HG03095 (cell line): ENCODE measurements at regions not wholly inside any gene's neighbourhood (a gene's known extent, or its start where the extent isn't known, plus 50 kb on each side); places are given as distances from the start of the nearest gene placed in this dataset.

Source experiments
- ATAC-seq: cut with Tn5 transposase; IDR thresholded peaks from one replicate; pipeline ENCODE4 v1.9.1; 2021; ENCODE audit warnings: moderate library complexity; ENCODE audit not compliant: unreplicated experiment

GRCh38 chr16:66219491-66219890, 147.0 kb upstream of the CDH5 start:
- ATAC-seq: no peak

DNA sequence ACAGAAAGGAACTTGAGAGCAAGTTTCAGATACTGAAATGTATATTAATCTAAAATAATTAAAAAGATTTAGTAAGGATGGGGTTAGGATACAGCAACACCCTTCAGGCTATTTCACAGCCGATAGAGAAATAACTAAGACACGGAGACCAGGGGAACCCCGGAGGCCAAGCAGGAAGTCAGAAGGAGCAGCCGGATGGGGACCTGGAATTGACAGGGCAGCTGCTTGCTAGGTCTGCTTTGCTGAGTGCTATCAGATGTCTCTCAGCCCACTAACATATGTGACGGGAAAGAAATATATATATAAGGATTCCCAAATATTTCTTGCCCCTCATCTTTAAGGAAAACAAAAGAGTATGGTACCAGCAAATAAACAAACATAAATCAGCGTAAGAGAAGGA, 154.1 kb upstream of the CDH5 start:
- ATAC-seq: no peak

DNA sequence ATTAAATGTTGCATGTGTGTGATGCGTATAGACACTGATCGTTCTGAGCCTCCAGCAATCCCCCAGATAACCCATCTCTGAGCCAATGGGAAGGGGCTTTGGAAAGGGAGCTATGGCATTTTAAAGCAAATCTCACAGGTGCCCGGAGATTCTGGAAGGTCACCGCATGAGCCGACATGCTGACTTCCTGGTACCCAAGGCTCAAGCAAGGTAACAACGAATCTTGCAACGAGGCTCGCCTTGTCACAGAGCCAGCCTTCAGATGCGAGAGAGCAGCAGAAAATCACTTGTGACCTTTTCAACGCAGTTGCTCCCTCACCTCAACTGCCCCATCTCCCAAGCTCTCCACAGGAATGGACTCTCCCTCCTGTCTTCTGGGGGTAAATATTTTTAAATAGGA, 154.8 kb upstream of the CDH5 start:
- no peak for ATAC-seq

DNA sequence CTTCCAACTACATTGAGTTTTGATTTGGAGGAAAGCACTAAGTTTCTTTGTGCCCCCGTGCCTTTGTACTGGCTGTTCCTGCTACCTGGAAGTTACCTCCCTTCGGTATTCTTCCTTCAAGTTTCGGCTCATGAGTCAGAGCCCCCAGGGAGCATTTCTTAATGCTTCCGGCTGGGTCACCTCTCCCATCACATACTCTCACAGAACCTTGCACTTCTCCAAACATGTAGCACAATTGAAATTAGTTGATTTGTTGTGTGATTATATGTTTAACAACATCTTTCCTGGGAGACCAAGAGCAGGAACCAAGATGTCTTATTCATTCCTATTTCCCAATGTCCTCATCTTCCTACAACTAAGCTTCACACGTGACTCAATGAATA, 158.6 kb upstream of the CDH5 start:
- ATAC-seq: no peak

DNA sequence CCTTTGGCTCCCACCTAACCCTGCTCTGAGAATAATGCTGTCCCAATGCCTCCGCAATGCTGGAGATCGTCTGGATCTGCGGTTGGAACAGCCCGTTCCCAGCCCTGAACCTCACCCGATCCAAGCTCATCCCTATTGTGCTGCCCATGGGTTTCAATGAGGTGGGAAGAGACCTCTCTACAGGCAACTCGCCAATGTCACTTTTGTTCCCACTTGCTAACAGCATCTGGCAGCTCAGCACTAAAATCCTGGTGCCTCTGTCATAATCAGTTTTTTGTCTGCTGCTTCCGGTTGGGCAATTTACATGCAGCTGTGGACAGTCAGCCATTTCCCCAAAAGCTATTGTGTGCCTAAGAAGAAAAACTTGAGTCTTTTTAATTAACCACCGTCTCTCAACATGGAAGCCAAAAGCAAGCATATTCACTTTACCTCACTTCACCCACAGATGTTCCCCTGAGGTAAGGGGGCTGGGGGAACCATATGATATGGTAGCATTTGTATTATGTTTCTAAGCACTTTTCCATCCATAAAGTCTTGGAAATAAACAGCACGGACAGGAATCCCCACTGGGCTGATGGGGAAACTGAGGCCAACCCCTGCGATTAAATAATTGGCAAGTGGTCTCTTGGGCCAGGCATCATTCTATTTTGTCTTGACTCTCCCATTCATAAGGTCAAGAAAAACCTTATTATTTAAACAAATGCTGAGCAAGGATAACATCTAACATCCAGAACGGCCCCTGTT, 159.2 kb upstream of the CDH5 start:
- ATAC-seq: no peak

DNA sequence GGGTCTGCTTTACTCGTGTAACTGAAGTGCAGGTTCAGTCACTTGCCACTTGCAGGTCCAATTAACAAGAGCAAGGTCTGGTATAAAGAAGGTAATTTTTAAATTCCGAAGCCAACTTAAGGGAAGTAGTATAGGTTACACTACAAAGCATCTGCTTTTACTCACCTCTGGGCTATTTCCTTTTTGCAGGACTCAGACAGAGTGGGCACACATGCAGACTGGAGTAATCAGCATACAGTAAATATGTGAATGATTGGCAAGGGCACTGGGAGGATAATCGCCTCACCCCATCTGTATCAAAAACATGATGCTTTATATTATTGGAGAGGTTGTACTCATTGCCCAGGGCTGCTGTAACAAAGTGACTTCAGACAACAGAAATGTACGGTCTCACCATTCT, 160.1 kb upstream of the CDH5 start:
- ATAC-seq: no peak

DNA sequence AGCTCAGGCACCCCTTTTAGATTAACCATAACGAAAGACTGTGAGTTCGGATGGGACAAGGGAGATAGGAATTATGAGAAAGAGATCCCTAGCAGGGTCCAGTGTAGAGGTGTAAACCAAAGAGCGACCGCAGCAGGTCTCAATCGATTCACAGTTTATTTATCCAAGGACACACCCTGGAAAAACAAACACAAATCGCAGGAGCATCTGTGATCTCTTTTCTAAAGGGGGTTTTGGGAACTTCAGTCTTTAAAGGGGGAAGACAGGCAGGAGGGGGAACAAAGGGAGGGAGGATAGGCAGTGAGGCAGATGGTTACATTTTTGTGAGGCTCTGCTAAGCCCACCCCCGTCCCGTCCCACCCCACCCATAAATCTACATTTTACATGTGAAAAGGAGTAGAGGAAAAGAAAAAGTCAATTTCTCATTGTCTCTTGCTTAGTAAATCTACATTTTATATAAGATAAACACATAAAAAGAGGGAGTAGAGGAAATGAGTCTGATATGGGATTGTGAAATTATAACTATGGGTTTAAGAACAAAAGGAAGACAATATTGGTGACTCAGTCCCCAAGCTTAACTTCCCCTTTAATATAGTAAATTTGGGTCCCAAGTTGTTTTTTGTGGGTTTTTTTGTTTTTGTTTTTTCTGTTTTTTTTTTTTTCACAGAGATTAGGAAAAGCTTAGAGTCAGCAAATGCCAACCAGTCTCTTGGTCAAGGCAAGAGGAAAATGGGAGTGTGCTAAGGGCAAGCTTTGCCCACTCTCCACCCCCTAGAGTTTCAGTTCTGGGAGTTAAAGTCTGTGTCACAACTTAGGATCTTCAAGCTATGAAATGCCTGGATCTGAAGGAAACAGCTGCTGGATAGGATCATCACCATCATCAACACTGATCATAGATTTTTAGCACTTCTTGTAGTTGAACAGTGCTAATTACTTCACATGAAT, 160.9 kb upstream of the CDH5 start:
- no peak for ATAC-seq

GRCh38 chr16:66204756-66205155, 161.7 kb upstream of the CDH5 start:
- no peak for ATAC-seq

DNA sequence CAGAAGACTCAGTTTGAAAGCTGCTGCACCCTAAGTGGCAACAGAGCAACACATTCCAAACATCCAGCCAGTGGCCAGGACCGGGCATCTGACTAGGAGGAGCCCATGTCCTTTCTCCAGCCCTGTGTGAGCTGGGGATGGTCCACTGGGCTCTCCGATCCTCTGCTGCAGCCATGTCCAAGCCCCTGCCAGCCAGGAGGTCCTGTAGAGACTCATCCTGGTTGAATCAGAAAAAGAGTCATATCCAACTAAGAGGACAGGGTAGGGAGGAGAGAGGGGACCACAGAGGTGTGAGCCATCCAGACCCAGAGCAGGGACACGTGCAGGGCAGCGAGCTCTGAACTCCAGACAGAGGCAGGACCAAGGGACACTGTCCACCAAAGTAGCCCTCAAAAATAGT, 163.0 kb upstream of the CDH5 start:
- ATAC-seq: no peak

DNA sequence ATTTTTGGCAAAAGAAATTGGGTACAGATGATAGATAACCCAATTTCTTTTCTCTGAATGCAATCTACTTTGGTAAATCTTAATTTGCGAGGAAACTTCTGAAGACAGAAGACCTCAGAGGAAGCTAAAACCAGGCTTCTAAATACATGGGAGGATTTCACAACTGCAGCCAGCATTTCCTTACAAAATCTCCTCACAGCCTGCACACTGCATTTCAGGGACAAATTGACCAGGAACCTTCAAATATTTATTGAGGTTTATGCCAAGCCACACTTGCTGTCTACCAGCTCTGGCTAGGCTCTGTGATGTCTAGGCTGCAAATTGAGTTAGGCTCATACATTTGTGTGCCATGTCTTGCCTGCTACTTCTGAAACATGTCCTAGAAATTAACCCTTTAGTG, 167.3 kb upstream of the CDH5 start:
- no peak for ATAC-seq

- no peak for ATAC-seq
These were observed 167.8 kb upstream of the CDH5 start for GRCh38 chr16:66198641-66199040.

DNA sequence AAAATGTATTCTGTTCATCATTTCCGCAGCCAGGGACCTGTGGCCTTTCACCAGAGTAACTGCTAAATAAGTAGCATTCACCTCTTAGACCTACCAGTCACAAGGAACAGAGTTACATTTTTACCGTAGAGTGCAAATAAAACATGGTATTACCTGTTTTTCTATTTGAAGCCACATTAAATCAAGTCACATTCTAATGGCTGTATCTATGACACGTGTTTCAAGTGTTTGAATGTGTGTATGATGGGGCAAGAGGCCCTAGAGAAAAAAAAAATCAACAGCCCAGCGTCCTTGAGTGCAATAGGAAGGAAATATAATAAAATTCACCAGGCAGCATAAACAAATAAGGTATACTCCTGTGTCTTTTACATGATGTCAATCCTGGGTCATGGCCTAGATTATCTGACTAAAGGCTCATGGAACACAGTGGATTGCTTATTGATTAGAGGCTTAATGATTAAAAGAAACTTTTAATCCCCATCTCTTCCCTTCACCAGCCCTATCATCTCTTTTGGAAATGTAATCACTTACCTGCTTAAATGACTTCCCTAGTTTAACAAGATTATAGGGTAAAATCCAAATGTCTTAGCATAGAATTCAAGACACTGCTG, 168.7 kb upstream of the CDH5 start:
- no peak for ATAC-seq

- ATAC-seq: no peak
These were observed 169.7 kb upstream of the CDH5 start for GRCh38 chr16:66196770-66197169.

- ATAC-seq: no peak
These were observed 171.6 kb upstream of the CDH5 start for GRCh38 chr16:66194866-66195265.

- no peak for ATAC-seq
These were observed 172.8 kb upstream of the CDH5 start for GRCh38 chr16:66193543-66194229.

- no peak for ATAC-seq
These were observed 176.1 kb upstream of the CDH5 start for GRCh38 chr16:66190411-66190810.

- no peak for ATAC-seq
These were observed 176.5 kb upstream of the CDH5 start for GRCh38 chr16:66189951-66190350.

GRCh38 chr16:66188917-66189725, 177.4 kb upstream of the CDH5 start:
- no peak for ATAC-seq

- no peak for ATAC-seq
These were observed 180.2 kb upstream of the CDH5 start for GRCh38 chr16:66186251-66186785.

GRCh38 chr16:66182592-66182991, 183.9 kb upstream of the CDH5 start:
- ATAC-seq: no peak
